GM18508 (cell line): ENCODE measurements at regions not wholly inside any gene's neighbourhood (a gene's known extent, or its start where the extent isn't known, plus 50 kb on each side); places are given as distances from the start of the nearest gene placed in this dataset.
"Not testable (repeated sequence)": the region's sequence is repeated elsewhere in the genome, so short reads cannot be mapped to it uniquely, and the experiment has no call there.

ENCODE experiments used
- ATAC-seq: cut with Tn5 transposase; IDR thresholded peaks from one replicate; pipeline ENCODE4 v1.9.1; 2021; ENCODE audit warnings: moderate number of reproducible peaks; ENCODE audit not compliant: insufficient read depth, unreplicated experiment

GRCh38 chr5:2000591-2000990 lies 117.9 kb upstream of the IRX4 start:
- ATAC-seq = no peak

GRCh38 chr5:1999794-2000193 lies 117.1 kb upstream of the IRX4 start:
- ATAC-seq = no peak

- no peak for ATAC-seq
These were observed 116.1 kb upstream of the IRX4 start for GRCh38 chr5:1998716-1999317.

GRCh38 chr5:1998348-1998669 lies 115.6 kb upstream of the IRX4 start:
- ATAC-seq = no peak

GRCh38 chr5:1997640-1998347 lies 115.1 kb upstream of the IRX4 start:
- ATAC-seq = no peak

GRCh38 chr5:1995491-1995890 lies 112.8 kb upstream of the IRX4 start:
- no peak for ATAC-seq

GRCh38 chr5:1987471-1987870 lies 104.7 kb upstream of the IRX4 start:
- ATAC-seq = no peak

- ATAC-seq = no peak
These were observed 103.1 kb upstream of the IRX4 start for GRCh38 chr5:1985781-1986180.

- ATAC-seq = no peak
These were observed 101.4 kb upstream of the IRX4 start for GRCh38 chr5:1983919-1984695.

GRCh38 chr5:1983401-1983800 lies 100.7 kb upstream of the IRX4 start:
- no peak for ATAC-seq

- ATAC-seq = not testable (repeated sequence)
These were observed 99.8 kb upstream of the IRX4 start for GRCh38 chr5:1982561-1982960.

GRCh38 chr5:1975898-1976765 lies 93.4 kb upstream of the IRX4 start:
- ATAC-seq = no peak

- ATAC-seq = no peak
These were observed 92.6 kb upstream of the IRX4 start for GRCh38 chr5:1975406-1975715.

GRCh38 chr5:1974501-1975405 lies 92.0 kb upstream of the IRX4 start:
- no peak for ATAC-seq

- no peak for ATAC-seq
These were observed 91.4 kb upstream of the IRX4 start for GRCh38 chr5:1974081-1974480.

GRCh38 chr5:1973391-1974013 lies 90.8 kb upstream of the IRX4 start:
- ATAC-seq = no peak

GRCh38 chr5:1971944-1972343 lies 89.2 kb upstream of the IRX4 start:
- no peak for ATAC-seq

- no peak for ATAC-seq
These were observed 85.0 kb upstream of the IRX4 start for GRCh38 chr5:1967736-1968135.

- ATAC-seq = no peak
These were observed 83.7 kb upstream of the IRX4 start for GRCh38 chr5:1966461-1966860.
